Suppressor macrophage (primary cell): ENCODE measurements at regions not wholly inside any gene's neighbourhood (a gene's known extent, or its start where the extent isn't known, plus 50 kb on each side); places are given as distances from the start of the nearest gene placed in this dataset.
"Not testable (repeated sequence)": the region's sequence is repeated elsewhere in the genome, so short reads cannot be mapped to it uniquely, and the experiment has no call there.

Experiments
- DNase-seq, 4 experiments: peaks; one replicate each; pipeline ENCODE4 v3.0.0-alpha.2; 2020 to 2022

GRCh38 chr6:44036699-44037101 is 90.6 kb downstream of the MRPL14 start:
- peak; percentile 63 to 87 (median 75) for DNase-seq

DNA sequence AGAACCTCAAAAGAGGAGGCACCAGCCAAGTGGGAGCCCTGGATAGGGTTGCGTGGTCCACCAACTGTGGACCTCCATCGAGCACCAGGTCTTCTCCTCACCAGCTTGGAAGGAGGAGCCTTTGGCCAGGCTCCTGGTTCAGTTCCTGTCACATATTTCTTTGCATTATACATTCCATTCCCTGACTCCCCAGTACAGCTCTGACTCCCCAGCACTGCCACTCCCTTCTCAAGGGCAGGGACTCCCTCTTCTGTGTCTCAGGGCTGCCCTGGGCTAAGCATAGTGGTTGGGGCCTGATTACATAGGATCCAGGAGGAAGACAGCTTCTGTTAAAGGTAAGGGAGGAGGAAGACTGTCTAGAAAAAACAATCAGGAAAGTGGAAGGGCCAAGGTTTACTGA is 91.1 kb downstream of the MRPL14 start:
- no peak for DNase-seq

- DNase-seq = peak; percentile 67 to 88 (median 80)
Measured at GRCh38 chr6:44035621-44036020, 91.6 kb downstream of the MRPL14 start.

GRCh38 chr6:44034931-44035345 is 92.3 kb downstream of the MRPL14 start:
- DNase-seq = peak in 1 of 4 experiments; percentile 40

GRCh38 chr6:44034391-44034861 is 92.8 kb downstream of the MRPL14 start:
- DNase-seq = peak; percentile 63 to 85 (median 75)

GRCh38 chr6:44030812-44031454 is 96.3 kb downstream of the MRPL14 start:
- DNase-seq = no peak

- no peak for DNase-seq
Measured at GRCh38 chr6:44029444-44030185, 97.6 kb downstream of the MRPL14 start.

GRCh38 chr6:44028789-44029310 is 98.4 kb downstream of the MRPL14 start:
- no peak for DNase-seq

DNA sequence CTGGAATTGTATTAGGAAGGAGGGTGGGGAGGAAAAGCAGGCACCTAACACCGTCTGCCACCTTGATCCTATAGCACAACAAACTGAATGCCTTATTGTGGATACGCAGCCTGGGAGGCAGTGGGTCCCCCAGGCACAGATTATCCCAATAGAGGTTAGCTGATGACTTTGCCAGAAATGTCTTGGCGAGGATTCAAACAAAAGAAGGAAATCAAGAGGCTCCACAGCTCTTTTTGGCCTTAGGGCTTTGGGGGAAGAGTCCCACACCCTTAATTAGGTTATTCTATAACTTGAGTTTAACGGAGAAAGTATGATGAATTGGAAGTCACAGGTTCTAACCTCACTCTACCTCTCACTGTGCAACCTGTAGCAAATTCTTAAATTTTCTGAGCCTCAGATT is 102.0 kb downstream of the MRPL14 start:
- no peak for DNase-seq

DNA sequence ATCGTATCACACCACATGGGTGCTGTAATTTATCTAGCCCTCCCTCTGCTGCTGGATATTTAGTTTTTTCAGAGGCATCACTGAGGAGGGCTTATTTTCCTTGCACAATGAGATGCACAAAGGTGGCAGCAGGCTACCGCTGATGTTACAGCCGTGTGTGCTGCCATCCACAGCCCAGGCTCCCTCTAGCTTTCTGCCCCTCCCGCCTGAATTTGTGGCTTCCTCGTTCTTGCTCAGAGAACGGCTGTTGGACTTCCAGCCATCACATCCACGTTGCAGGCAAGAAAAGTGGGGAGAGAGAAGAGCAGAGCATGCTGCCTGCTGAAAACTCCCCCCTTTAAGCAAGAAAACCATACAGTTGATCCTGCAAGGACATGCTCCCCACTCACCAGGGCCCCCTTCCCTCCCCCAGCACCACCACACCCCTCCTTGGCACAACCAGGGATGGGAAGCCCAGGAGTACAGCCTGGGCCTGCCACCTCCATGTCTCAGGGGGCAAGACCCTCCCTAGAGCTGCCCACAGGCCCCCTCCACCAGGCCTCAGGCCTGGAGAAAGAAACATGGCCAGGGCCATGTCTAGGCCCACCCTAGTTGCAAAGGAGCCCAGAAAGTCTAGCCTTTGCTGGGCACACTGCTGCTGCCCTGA is 102.6 kb downstream of the MRPL14 start:
- DNase-seq = peak in 3 of 4 experiments; percentile 43 to 58 (median 48)

- no peak for DNase-seq
Measured at GRCh38 chr6:44023586-44024454, 103.4 kb downstream of the MRPL14 start.

DNA sequence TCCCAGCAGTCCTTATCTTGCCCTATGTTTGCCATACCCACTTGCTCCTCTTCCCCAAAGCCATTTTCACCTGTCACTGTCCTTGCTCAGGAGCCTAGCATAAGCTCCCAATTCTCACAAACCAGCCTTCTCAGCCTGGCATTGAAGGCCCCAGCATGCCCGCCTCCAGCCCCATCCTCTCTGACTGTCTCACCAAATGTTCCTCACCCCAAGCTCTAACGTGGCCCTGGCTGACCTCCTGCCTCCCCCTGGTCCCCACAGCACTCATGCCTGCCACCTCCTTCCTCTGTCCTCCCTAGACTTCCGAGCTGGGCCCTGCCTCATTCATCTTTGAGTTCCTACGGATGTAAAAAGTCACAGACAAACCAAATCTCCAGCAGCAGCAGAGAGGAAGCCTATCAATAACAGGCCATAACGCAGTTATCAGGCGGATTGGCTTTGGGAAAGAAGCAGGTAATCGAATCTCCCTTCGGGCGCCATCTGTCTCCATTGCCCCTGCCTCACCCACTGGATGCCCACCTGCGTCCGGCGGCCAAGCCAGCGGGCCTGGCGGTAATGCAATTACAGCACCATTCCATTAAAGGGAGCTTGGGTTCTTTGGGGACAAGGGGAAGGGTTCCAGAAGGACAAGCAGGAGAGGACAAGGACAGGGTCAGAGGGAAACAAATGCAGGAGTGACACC is 104.4 kb downstream of the MRPL14 start:
- DNase-seq = no peak

- DNase-seq = peak; percentile 73 to 87 (median 76)
Measured at GRCh38 chr6:44022296-44022661, 105.0 kb downstream of the MRPL14 start.

DNA sequence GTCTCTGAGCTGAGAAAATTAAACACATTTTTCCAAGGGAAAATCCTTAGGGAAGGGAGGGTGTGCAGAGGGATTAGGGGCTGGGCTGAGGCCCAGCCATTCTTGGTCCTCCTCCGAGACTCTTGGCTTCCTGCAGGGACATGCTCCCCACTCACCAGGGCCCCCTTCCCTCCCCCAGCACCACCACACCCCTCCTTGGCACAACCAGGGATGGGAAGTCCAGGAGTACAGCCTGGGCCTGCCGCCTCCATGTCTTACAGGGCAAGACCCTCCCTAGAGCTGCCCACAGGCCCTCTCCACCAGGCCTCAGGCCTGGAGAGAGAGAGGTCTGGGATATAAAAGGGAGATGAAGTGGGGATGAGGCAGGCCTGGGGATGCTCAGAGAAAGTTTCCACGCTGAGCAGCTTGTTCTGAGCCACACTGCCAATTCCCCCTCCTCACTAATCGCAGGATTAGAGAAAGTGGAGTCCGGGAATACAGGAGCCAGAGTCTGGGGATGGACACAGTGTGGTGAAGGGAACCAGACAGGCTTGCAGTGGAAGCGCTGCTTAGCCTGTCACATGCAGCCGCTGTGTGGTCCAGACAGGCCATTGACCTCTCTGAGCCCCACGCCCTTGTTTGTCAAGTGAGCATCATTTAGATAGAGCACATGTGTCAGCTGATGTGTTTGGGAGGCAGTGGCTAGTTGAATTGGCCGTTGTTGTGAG is 105.5 kb downstream of the MRPL14 start:
- DNase-seq = no peak

GRCh38 chr6:44020664-44021425 is 106.4 kb downstream of the MRPL14 start:
- no peak for DNase-seq

- DNase-seq = no peak
Measured at GRCh38 chr6:44020148-44020547, 107.1 kb downstream of the MRPL14 start.

DNA sequence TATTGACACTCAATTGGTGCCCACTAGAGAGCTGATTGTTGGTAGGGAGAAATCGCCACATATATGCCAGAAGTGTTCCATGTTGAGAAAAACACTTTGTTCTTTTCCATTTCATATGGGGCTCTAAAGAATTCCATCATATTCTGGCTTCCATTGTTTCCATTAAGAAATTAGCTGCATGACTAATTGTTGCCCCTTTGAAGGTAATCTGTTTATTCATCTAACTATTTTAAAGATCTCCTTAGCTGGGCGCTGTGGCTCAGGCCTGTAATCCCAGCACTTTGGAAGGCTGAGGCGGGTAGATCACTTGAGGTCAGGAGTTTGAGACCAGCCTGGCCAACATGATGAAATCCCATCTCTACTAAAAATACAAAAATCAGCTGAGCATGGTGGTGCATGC is 109.9 kb downstream of the MRPL14 start:
- not testable (repeated sequence) for DNase-seq

GRCh38 chr6:44016131-44016870 is 111.0 kb downstream of the MRPL14 start:
- peak in 1 of 4 experiments; percentile 33 for DNase-seq

GRCh38 chr6:44012078-44012493 is 115.2 kb downstream of the MRPL14 start:
- DNase-seq = peak; percentile 74 to 91 (median 84)
